Type B pancreatic cell (in vitro differentiated cells): ENCODE measurements at regions not wholly inside any gene's neighbourhood (a gene's known extent, or its start where the extent isn't known, plus 50 kb on each side); places are given as distances from the start of the nearest gene placed in this dataset.

Experiments used
- DNase-seq: peaks from one replicate; pipeline ENCODE4 v3.0.0; 2021; ENCODE audit warnings: mixed read lengths; ENCODE audit not compliant: unreplicated experiment; ENCODE audit errors: extremely low spot score
- H3K27ac Mint-ChIP-seq: 2 replicates; pipeline ENCODE4 v1.8.0; 2021; ENCODE audit warnings: mild to moderate bottlenecking, mixed read lengths
- H3K27me3 Mint-ChIP-seq: 2 replicates; pipeline ENCODE4 v1.8.0; 2021; ENCODE audit warnings: mixed read lengths
- H3K36me3 Mint-ChIP-seq: 2 replicates; pipeline ENCODE4 v1.8.0; 2021; ENCODE audit warnings: mixed read lengths
- H3K4me1 Mint-ChIP-seq: one replicate; pipeline ENCODE4 v1.8.0; 2021; ENCODE audit warnings: mixed read lengths; ENCODE audit not compliant: unreplicated experiment
- H3K4me3 Mint-ChIP-seq: 2 replicates; pipeline ENCODE4 v1.8.0; 2021; ENCODE audit warnings: mild to moderate bottlenecking, mixed read lengths
- H3K9me3 Mint-ChIP-seq: 2 replicates; pipeline ENCODE4 v1.8.0; 2021; ENCODE audit warnings: mixed read lengths
- CTCF ChIP-seq: fragments of 200-600 bp; sonication (generic); conservative IDR thresholded peaks from 2 replicates; pipeline ENCODE4 v1.5.0; 2021; ENCODE audit warnings: antibody characterized with exemption, mild to moderate bottlenecking

- Mint-ChIP-seq H3K9me3 (no peaks in the 10 kb centered on the region), H3K4me3 (peak overlapping the region; percentile 68), H3K27ac (peak overlapping the region; percentile 92), H3K27me3 (peaks cover 4% of the 10 kb centered on the region), H3K36me3 (no peaks in the 10 kb centered on the region), H3K4me1 (peaks cover 60% of the 10 kb centered on the region)
- DNase-seq: no peak
- no peak for TF ChIP-seq CTCF
Measured at GRCh38 chr5:125409234-125409860, 662.9 kb upstream of the ZNF608 start.

GRCh38 chr5:125409861-125410536 is 663.6 kb upstream of the ZNF608 start:
- peak overlapping the region; percentile 92 for H3K27ac Mint-ChIP-seq
- no peaks in the 10 kb centered on the region for H3K9me3 Mint-ChIP-seq
- peaks cover 4% of the 10 kb centered on the region for H3K27me3 Mint-ChIP-seq
- no peak for TF ChIP-seq CTCF
- H3K36me3 Mint-ChIP-seq: no peaks in the 10 kb centered on the region
- peaks cover 66% of the 10 kb centered on the region for H3K4me1 Mint-ChIP-seq
- DNase-seq: no peak
- peak overlapping the region; percentile 68 for H3K4me3 Mint-ChIP-seq

- Mint-ChIP-seq H3K27ac (peak overlapping the region; percentile 92), H3K27me3 (peaks cover 5% of the 10 kb centered on the region), H3K4me3 (peak overlapping the region; percentile 47), H3K4me1 (peaks cover 66% of the 10 kb centered on the region), H3K36me3 (no peaks in the 10 kb centered on the region), H3K9me3 (no peaks in the 10 kb centered on the region)
- TF ChIP-seq CTCF: no peak
- no peak for DNase-seq
Measured at GRCh38 chr5:125410537-125411070, 664.2 kb upstream of the ZNF608 start.

- no peak for TF ChIP-seq CTCF
- peak overlapping the region; percentile 76 for H3K4me3 Mint-ChIP-seq
- peaks cover 10% of the 10 kb centered on the region for H3K27me3 Mint-ChIP-seq
- peak overlapping the region; percentile 92 for H3K27ac Mint-ChIP-seq
- DNase-seq: no peak
- H3K9me3 Mint-ChIP-seq: no peaks in the 10 kb centered on the region
- peaks cover 66% of the 10 kb centered on the region for H3K4me1 Mint-ChIP-seq
- no peaks in the 10 kb centered on the region for H3K36me3 Mint-ChIP-seq
Measured at GRCh38 chr5:125411071-125411743, 664.8 kb upstream of the ZNF608 start.

- H3K9me3 Mint-ChIP-seq: no peaks in the 10 kb centered on the region
- no peaks in the 10 kb centered on the region for H3K36me3 Mint-ChIP-seq
- H3K4me1 Mint-ChIP-seq: peaks cover 66% of the 10 kb centered on the region
- peak overlapping the region; percentile 92 for H3K27ac Mint-ChIP-seq
- peak overlapping the region; percentile 76 for H3K4me3 Mint-ChIP-seq
- peaks cover 13% of the 10 kb centered on the region for H3K27me3 Mint-ChIP-seq
- no peak for DNase-seq
- no peak for TF ChIP-seq CTCF
Measured at GRCh38 chr5:125411744-125412560, 665.5 kb upstream of the ZNF608 start.
